Endothelial cell (in vitro differentiated cells): ENCODE measurements at regions not wholly inside any gene's neighbourhood (a gene's known extent, or its start where the extent isn't known, plus 50 kb on each side); places are given as distances from the start of the nearest gene placed in this dataset.

Experiments
- DNase-seq: peaks from one replicate; pipeline ENCODE4 v3.0.0; 2021; ENCODE audit warnings: low spot score
- H3K27ac Mint-ChIP-seq: one replicate; pipeline ENCODE4 v1.8.0; 2021; ENCODE audit warnings: mixed read lengths, inconsistent platforms; ENCODE audit not compliant: unreplicated experiment
- H3K27me3 Mint-ChIP-seq: one replicate; pipeline ENCODE4 v1.8.0; 2021; ENCODE audit warnings: mild to moderate bottlenecking, moderate library complexity, mixed read lengths, inconsistent platforms; ENCODE audit not compliant: unreplicated experiment
- H3K36me3 Mint-ChIP-seq: one replicate; pipeline ENCODE4 v1.8.0; 2021; ENCODE audit warnings: mild to moderate bottlenecking, low read depth, mixed read lengths, inconsistent platforms; ENCODE audit not compliant: unreplicated experiment
- H3K4me1 Mint-ChIP-seq: one replicate; pipeline ENCODE4 v1.8.0; 2021; ENCODE audit warnings: mild to moderate bottlenecking, mixed read lengths, inconsistent platforms; ENCODE audit not compliant: unreplicated experiment
- H3K4me3 Mint-ChIP-seq: one replicate; pipeline ENCODE4 v1.8.0; 2021; ENCODE audit warnings: mild to moderate bottlenecking, mixed read lengths, inconsistent platforms; ENCODE audit not compliant: unreplicated experiment
- H3K9me3 Mint-ChIP-seq: one replicate; pipeline ENCODE4 v1.8.0; 2021; ENCODE audit warnings: mixed read lengths, inconsistent platforms; ENCODE audit not compliant: unreplicated experiment
- CTCF ChIP-seq: fragments of 200-600 bp; sonication (generic); IDR thresholded peaks from one replicate; pipeline ENCODE4 v1.5.0; 2021; ENCODE audit warnings: antibody characterized with exemption; ENCODE audit not compliant: unreplicated experiment

GRCh38 chr13:50634339-50634738, 209.2 kb downstream of the DLEU7 start:
- Mint-ChIP-seq H3K4me1 (peaks cover 6% of the 10 kb centered on the region), H3K27ac (no peak overlapping the region), H3K4me3 (no peak overlapping the region), H3K36me3 (no peaks in the 10 kb centered on the region), H3K27me3 (no peaks in the 10 kb centered on the region), H3K9me3 (no peaks in the 10 kb centered on the region)
- TF ChIP-seq CTCF: no peak
- no peak for DNase-seq

- Mint-ChIP-seq H3K4me1 (no peaks in the 10 kb centered on the region), H3K27ac (peak overlapping the region; percentile 14), H3K36me3 (no peaks in the 10 kb centered on the region), H3K4me3 (no peak overlapping the region), H3K9me3 (no peaks in the 10 kb centered on the region), H3K27me3 (no peaks in the 10 kb centered on the region)
- no peak for DNase-seq
- TF ChIP-seq CTCF: no peak
Observed at GRCh38 chr13:50635504-50635903, 208.0 kb downstream of the DLEU7 start.

- H3K9me3 Mint-ChIP-seq: no peaks in the 10 kb centered on the region
- TF ChIP-seq CTCF: no peak
- no peaks in the 10 kb centered on the region for H3K36me3 Mint-ChIP-seq
- H3K27me3 Mint-ChIP-seq: no peaks in the 10 kb centered on the region
- H3K4me3 Mint-ChIP-seq: no peak overlapping the region
- no peak for DNase-seq
- peak overlapping the region; percentile 14 for H3K27ac Mint-ChIP-seq
- H3K4me1 Mint-ChIP-seq: no peaks in the 10 kb centered on the region
Observed at GRCh38 chr13:50636007-50636704, 207.3 kb downstream of the DLEU7 start.

- Mint-ChIP-seq H3K36me3 (no peaks in the 10 kb centered on the region), H3K9me3 (no peaks in the 10 kb centered on the region), H3K4me1 (no peaks in the 10 kb centered on the region), H3K27ac (no peak overlapping the region), H3K27me3 (peaks cover 2% of the 10 kb centered on the region), H3K4me3 (no peak overlapping the region)
- DNase-seq: no peak
- TF ChIP-seq CTCF: no peak
Observed at GRCh38 chr13:50643060-50643459, 200.4 kb downstream of the DLEU7 start.

- Mint-ChIP-seq H3K4me3 (no peak overlapping the region), H3K27ac (no peak overlapping the region), H3K27me3 (peaks cover 2% of the 10 kb centered on the region), H3K4me1 (no peaks in the 10 kb centered on the region), H3K9me3 (no peaks in the 10 kb centered on the region), H3K36me3 (no peaks in the 10 kb centered on the region)
- no peak for TF ChIP-seq CTCF
- DNase-seq: no peak
Observed at GRCh38 chr13:50644081-50644871, 199.2 kb downstream of the DLEU7 start.
